Trophoblast cell (in vitro differentiated cells and primary cell): ENCODE measurements at regions not wholly inside any gene's neighbourhood (a gene's known extent, or its start where the extent isn't known, plus 50 kb on each side); places are given as distances from the start of the nearest gene placed in this dataset.

ENCODE experiments used
- DNase-seq, 2 donors: peaks; one replicate each; pipeline ENCODE4 v3.0.0-alpha.2; 2016
- H2AFZ ChIP-seq: 2 replicates; pipeline ENCODE4 v1.6.1; 2013; ENCODE audit warnings: low read length, moderate library complexity, mild to moderate bottlenecking; ENCODE audit not compliant: insufficient read depth, poor library complexity
- H2AK5ac ChIP-seq: 2 replicates; pipeline ENCODE4 v1.6.1; 2013; ENCODE audit warnings: mild to moderate bottlenecking, low read length
- H2BK120ac ChIP-seq: 2 replicates; pipeline ENCODE4 v1.6.1; 2013; ENCODE audit warnings: low read length, mild to moderate bottlenecking, moderate library complexity; ENCODE audit not compliant: insufficient read depth, poor library complexity
- H2BK12ac ChIP-seq: 2 replicates; pipeline ENCODE4 v1.6.1; 2013; ENCODE audit warnings: mild to moderate bottlenecking, low read length, moderate library complexity
- H2BK5ac ChIP-seq: 2 replicates; pipeline ENCODE4 v1.6.1; 2013; ENCODE audit warnings: low read length, low read depth, moderate library complexity, mild to moderate bottlenecking; ENCODE audit not compliant: poor library complexity
- H3K14ac ChIP-seq: 2 replicates; pipeline ENCODE4 v1.6.1; 2013; ENCODE audit warnings: mild to moderate bottlenecking, low read length
- H3K18ac ChIP-seq: 2 replicates; pipeline ENCODE4 v1.6.1; 2013; ENCODE audit warnings: mild to moderate bottlenecking, low read length
- H3K23ac ChIP-seq: 2 replicates; pipeline ENCODE4 v1.6.1; 2013; ENCODE audit warnings: low read length
- H3K27ac ChIP-seq: 2 replicates; pipeline ENCODE4 v1.5.1; 2013; ENCODE audit warnings: low read depth, mild to moderate bottlenecking, inconsistent platforms, low read length, moderate library complexity
- H3K27me3 ChIP-seq: 2 replicates; pipeline ENCODE4 v1.6.1; 2013; ENCODE audit warnings: inconsistent platforms, mild to moderate bottlenecking, low read length, moderate library complexity; ENCODE audit not compliant: insufficient read depth
- H3K36me3 ChIP-seq, 2 experiments: 1 replicate in 1 of 2; 2 replicates in 1 of 2; pipeline ENCODE4 v1.6.1; 2013; ENCODE audit warnings: low read length in 2 of 2, mild to moderate bottlenecking in 2 of 2, moderate library complexity in 1 of 2; ENCODE audit not compliant: insufficient read depth in 2 of 2, control insufficient read depth in 1 of 2
- H3K4ac ChIP-seq: 2 replicates; pipeline ENCODE4 v1.6.1; 2013; ENCODE audit warnings: low read depth, mild to moderate bottlenecking, low read length, moderate library complexity
- H3K4me1 ChIP-seq, 2 experiments: 1 replicate in 1 of 2; 2 replicates in 1 of 2; pipeline ENCODE4 v1.6.1; 2013; ENCODE audit warnings: low read length in 2 of 2, mild to moderate bottlenecking in 2 of 2, moderate library complexity in 1 of 2; ENCODE audit not compliant: insufficient read depth in 2 of 2, control insufficient read depth in 1 of 2
- H3K4me2 ChIP-seq: 2 replicates; pipeline ENCODE4 v1.6.1; 2013; ENCODE audit warnings: inconsistent platforms, mild to moderate bottlenecking, low read length, moderate library complexity
- H3K4me3 ChIP-seq: 2 replicates; pipeline ENCODE4 v1.5.1; 2013; ENCODE audit warnings: mild to moderate bottlenecking, low read depth, low read length, inconsistent platforms
- H3K79me1 ChIP-seq: one replicate; pipeline ENCODE4 v1.6.1; 2013; ENCODE audit warnings: low read length
- H3K79me2 ChIP-seq: 2 replicates; pipeline ENCODE4 v1.6.1; 2013; ENCODE audit warnings: low read length, mild to moderate bottlenecking; ENCODE audit not compliant: control insufficient read depth, insufficient read depth, poor library complexity
- H3K9ac ChIP-seq: 2 replicates; pipeline ENCODE4 v1.6.1; 2013; ENCODE audit warnings: mild to moderate bottlenecking, low read length
- H3K9me3 ChIP-seq: 2 replicates; pipeline ENCODE4 v1.6.1; 2013; ENCODE audit warnings: low read depth, mild to moderate bottlenecking, control low read depth, inconsistent platforms, low read length; ENCODE audit not compliant: insufficient read depth
- H4K12ac ChIP-seq: 2 replicates; pipeline ENCODE4 v1.6.1; 2013; ENCODE audit warnings: low read depth, mild to moderate bottlenecking, low read length, moderate library complexity
- H4K8ac ChIP-seq: 2 replicates; pipeline ENCODE4 v1.6.1; 2013; ENCODE audit warnings: low read depth, mild to moderate bottlenecking, low read length, moderate library complexity
- H4K91ac ChIP-seq: one replicate; pipeline ENCODE4 v1.6.1; 2013; ENCODE audit warnings: low read depth, mild to moderate bottlenecking, low read length, moderate library complexity
- WGBS: extraction: QIAGEN DNeasy Blood & Tissue Kit; methylation state at CpG from one replicate; pipeline ENCODE4 v1.1.7; 2013; ENCODE audit warnings: missing lambda C conversion rate; ENCODE audit not compliant: insufficient read length, insufficient coverage; ENCODE audit errors: extremely low coverage; 5-methylcytosine and 5-hydroxymethylcytosine counted together

DNA sequence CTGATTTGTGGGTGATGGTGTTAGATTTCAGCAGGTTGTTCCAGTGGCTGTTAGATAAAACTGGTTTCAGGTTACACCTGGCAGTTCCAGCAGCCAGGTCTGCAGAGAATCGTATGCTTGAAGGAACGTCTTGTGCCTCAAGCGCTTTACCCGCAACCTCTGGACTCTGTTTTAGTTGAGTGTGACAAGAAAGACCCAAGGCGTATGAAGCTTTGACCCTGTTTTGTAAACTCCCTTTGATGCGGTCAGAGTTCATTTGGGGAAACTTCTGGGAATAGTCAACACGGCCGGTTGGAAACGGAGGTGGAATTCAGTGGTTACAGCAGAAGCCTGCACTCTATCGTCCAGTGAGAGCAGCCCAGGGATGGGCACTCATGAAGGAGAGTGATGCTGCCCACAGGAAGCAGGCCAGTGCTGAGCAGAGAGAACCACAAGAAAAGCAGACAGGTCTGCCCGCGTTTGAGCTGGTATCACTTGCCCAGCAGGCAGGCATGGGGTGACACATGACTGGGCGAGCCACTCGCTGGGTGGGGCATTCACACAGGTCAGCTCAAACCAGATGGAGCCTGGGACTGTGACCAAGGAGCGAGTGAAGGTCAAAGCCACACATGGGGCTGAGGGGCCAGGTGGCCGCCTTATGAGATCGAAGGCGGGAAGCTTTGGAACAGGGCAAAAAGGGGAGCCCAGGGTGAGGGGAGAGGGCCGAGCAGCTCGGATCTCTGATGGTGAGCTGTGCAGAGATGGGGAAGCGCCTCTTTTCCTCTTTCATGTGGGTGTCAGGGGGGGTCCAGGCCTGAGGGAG, 99.6 kb upstream of the MBOAT2 start:
- peaks cover 5% of the 10 kb centered on the region for H3K79me1 ChIP-seq
- no peak overlapping the region for H3K23ac ChIP-seq
- H3K18ac ChIP-seq: peak overlapping the region; percentile 73
- H2AFZ ChIP-seq: no peak overlapping the region
- peak overlapping the region; percentile 1 for H3K14ac ChIP-seq
- no peaks in the 10 kb centered on the region for H3K79me2 ChIP-seq
- H4K91ac ChIP-seq: peak overlapping the region; percentile 65
- no peak overlapping the region for H4K12ac ChIP-seq
- H3K4me1 ChIP-seq: peaks cover 20 to 35% of the 10 kb centered on the region in 2 experiments
- peak overlapping the region; percentile 71 for H3K27ac ChIP-seq
- H4K8ac ChIP-seq: peak overlapping the region; percentile 58
- H2BK12ac ChIP-seq: peak overlapping the region; percentile 67
- H3K36me3 ChIP-seq: no peaks in the 10 kb centered on the region
- H3K9ac ChIP-seq: no peak overlapping the region
- H3K4me3 ChIP-seq: no peak overlapping the region
- peaks cover 1% of the 10 kb centered on the region for H3K9me3 ChIP-seq
- H3K27me3 ChIP-seq: no peaks in the 10 kb centered on the region
- H3K4ac ChIP-seq: no peak overlapping the region
- DNase-seq: peak; percentile 88 to 91
- peak overlapping the region; percentile 66 for H2AK5ac ChIP-seq
- peak overlapping the region; percentile 4 for H2BK120ac ChIP-seq
- peak overlapping the region; percentile 53 for H3K4me2 ChIP-seq
- H2BK5ac ChIP-seq: peak overlapping the region; percentile 49
- WGBS: no CpG with 5 or more reads among the region's 21 CpGs

DNA sequence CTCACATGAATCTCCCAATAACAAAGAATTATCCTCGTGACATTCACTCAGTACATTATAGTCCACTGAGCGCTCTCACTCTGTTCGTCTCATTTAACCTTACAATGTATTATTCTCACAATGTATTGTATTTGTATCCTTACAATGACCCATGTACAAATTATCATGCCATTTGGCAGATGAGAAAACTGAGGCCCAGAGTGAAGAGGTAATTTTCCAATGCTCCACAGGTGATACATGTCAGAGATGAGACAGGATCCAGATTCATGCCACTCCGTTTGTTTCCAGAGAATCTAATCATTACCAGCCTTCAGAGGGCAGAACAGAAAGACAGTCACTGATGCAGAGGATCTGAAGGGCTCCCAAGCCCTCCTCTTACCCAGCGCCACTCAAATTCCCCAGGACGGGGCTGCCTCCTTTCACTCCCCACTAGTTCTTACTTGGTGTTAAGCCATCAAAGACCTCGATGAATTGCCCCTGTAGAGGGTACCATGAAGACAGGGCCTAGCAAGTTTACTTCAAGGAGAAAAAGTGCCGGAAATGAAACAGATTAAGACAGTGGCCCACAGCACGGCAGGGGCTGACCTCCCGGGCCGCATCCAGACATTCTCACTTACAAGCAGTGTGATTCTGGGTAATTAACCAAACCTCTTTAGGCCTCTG, 98.4 kb upstream of the MBOAT2 start:
- H3K9me3 ChIP-seq: peaks cover 1% of the 10 kb centered on the region
- no peaks in the 10 kb centered on the region for H3K79me2 ChIP-seq
- no peak overlapping the region for H3K18ac ChIP-seq
- WGBS: no CpG with 5 or more reads among the region's 11 CpGs
- H3K36me3 ChIP-seq: no peaks in the 10 kb centered on the region
- no peak overlapping the region for H2BK120ac ChIP-seq
- no peak overlapping the region for H3K27ac ChIP-seq
- no peak overlapping the region for H3K14ac ChIP-seq
- no peak overlapping the region for H3K9ac ChIP-seq
- H2AK5ac ChIP-seq: no peak overlapping the region
- H4K12ac ChIP-seq: no peak overlapping the region
- H3K4me2 ChIP-seq: no peak overlapping the region
- no peak overlapping the region for H3K4ac ChIP-seq
- H3K4me1 ChIP-seq: peaks cover 17 to 24% of the 10 kb centered on the region in 2 experiments
- H4K8ac ChIP-seq: no peak overlapping the region
- H3K4me3 ChIP-seq: no peak overlapping the region
- no peaks in the 10 kb centered on the region for H3K27me3 ChIP-seq
- no peak overlapping the region for H2BK12ac ChIP-seq
- H4K91ac ChIP-seq: no peak overlapping the region
- H3K79me1 ChIP-seq: peaks cover 5% of the 10 kb centered on the region
- no peak overlapping the region for H2AFZ ChIP-seq
- no peak overlapping the region for H3K23ac ChIP-seq
- no peak for DNase-seq
- H2BK5ac ChIP-seq: no peak overlapping the region

DNA sequence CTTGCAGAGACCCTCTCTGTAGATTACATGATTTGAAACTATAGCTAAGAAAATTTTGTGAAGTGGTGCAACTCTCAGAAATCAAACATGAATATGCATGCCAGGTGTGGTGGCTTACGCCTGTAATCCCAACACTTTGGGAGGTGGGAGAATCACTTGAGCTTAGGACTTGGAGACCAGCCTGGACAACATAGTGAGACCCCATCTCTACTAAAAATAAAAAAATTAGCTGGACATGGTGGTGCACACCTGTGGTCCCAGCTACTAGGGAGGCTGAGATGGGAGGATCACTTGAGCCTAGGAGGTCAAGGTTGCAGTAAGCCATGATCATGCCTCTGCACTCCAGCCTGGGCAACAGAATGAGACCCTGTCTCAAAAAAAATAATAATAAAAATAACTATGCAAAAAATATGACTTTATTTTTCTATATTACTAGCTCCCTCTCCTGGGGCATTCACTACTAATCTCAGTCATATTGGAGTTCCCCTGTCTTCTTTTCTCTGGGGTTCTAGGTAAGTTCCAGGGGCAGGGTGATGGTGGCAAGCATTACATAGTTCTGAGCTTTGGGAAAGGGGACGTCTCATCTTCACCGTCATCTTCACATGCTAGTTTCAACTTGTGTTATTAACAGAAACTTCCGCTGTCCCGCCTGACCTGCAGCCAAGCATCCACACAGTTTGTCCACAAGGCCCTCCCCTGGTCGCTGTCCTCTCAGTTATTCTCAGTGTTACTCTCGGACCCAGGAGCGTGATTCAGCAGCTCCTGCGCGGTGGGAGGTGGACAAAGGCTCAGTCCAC, 96.8 kb upstream of the MBOAT2 start:
- H4K91ac ChIP-seq: no peak overlapping the region
- no peak overlapping the region for H2BK120ac ChIP-seq
- no peak overlapping the region for H3K23ac ChIP-seq
- H3K27ac ChIP-seq: no peak overlapping the region
- H3K4ac ChIP-seq: no peak overlapping the region
- peaks cover 5% of the 10 kb centered on the region for H3K79me1 ChIP-seq
- no peak overlapping the region for H2AK5ac ChIP-seq
- no peaks in the 10 kb centered on the region for H3K27me3 ChIP-seq
- H3K9me3 ChIP-seq: peaks cover 2% of the 10 kb centered on the region
- no peaks in the 10 kb centered on the region for H3K79me2 ChIP-seq
- peaks cover 17 to 28% of the 10 kb centered on the region in 2 experiments for H3K4me1 ChIP-seq
- DNase-seq: no peak
- H3K4me3 ChIP-seq: no peak overlapping the region
- no peaks in the 10 kb centered on the region for H3K36me3 ChIP-seq
- H4K8ac ChIP-seq: no peak overlapping the region
- H3K9ac ChIP-seq: no peak overlapping the region
- no peak overlapping the region for H4K12ac ChIP-seq
- no peak overlapping the region for H2BK12ac ChIP-seq
- no peak overlapping the region for H3K4me2 ChIP-seq
- no peak overlapping the region for H2AFZ ChIP-seq
- H3K14ac ChIP-seq: no peak overlapping the region
- no peak overlapping the region for H2BK5ac ChIP-seq
- no peak overlapping the region for H3K18ac ChIP-seq
- WGBS: no CpG with 5 or more reads among the region's 10 CpGs

DNA sequence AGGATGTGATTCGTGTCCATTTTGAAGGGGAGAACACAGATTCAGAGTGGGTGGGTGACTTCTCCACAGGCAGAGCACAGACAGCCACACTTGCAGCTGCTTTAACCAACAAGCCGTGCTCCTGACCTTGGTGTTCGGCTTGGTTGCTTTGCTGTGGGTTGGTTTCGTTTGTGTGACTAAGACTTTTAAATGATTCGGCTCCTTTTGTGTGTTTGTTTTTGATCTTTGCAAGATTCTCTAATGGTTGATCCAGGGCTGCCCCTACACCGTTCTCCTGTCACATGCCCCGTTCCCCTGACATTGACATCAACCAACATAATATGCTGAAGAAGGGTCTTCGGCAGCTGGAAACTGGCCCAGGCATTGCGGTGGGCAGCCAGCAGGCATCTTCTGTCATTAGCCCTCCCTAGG, 95.9 kb upstream of the MBOAT2 start:
- Histone ChIP-seq H2AFZ (no peak overlapping the region), H3K27ac (no peak overlapping the region), H3K79me1 (peaks cover 5% of the 10 kb centered on the region), H3K79me2 (no peaks in the 10 kb centered on the region), H3K9me3 (peaks cover 2% of the 10 kb centered on the region), H3K27me3 (no peaks in the 10 kb centered on the region), H3K9ac (no peak overlapping the region), H3K4me3 (no peak overlapping the region), H4K8ac (no peak overlapping the region), H3K4me1 (peaks cover 14 to 21% of the 10 kb centered on the region in 2 experiments), H3K4ac (no peak overlapping the region), H3K14ac (no peak overlapping the region), H2AK5ac (no peak overlapping the region), H2BK120ac (no peak overlapping the region), H2BK5ac (no peak overlapping the region), H3K4me2 (no peak overlapping the region), H4K91ac (no peak overlapping the region), H4K12ac (no peak overlapping the region), H3K36me3 (no peaks in the 10 kb centered on the region), H3K18ac (no peak overlapping the region), H3K23ac (no peak overlapping the region), H2BK12ac (no peak overlapping the region)
- no peak for DNase-seq
- WGBS: no CpG with 5 or more reads among the region's 9 CpGs
